ENCODE measurements at regions not wholly inside any gene's neighbourhood (a gene's known extent, or its start where the extent isn't known, plus 50 kb on each side); places are given as distances from the start of the nearest gene placed in this dataset.
"Not testable (repeated sequence)": the region's sequence is repeated elsewhere in the genome, so short reads cannot be mapped to it uniquely, and the experiment has no call there.

DNA sequence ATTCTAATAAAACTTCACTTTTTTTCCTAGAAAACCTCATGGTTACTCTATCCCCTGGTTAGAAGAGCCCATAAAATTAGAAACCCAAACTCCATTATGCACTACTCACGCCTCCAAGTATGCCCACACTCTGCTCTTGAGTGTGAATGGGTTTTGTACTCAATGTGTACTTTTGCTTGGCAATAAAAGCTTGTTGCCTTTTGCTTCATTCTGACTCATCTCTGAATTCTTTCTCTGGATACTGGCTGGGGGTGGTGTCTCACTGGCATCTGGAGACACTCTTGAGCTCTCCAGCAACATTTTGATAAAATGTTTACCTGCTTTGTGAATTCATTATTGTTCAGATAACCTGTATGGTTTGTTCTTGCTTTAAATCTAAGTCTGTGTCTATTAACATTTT lies 963.3 kb downstream of the TRAM1L1 start:
- H4K20me1 ChIP-seq (ENCODE audit: insufficient read depth, low read length): no peaks in the 10 kb centered on the region
- no peak overlapping the region for H3K27ac ChIP-seq (ENCODE audit: low read depth, low read length)
- no peaks in the 10 kb centered on the region for H3K79me2 ChIP-seq (ENCODE audit: insufficient read depth, low read length)
- no peak overlapping the region for H3K4me2 ChIP-seq (ENCODE audit: insufficient read depth, low read length)
- peaks cover 2% of the 10 kb centered on the region for H3K9me3 ChIP-seq (ENCODE audit: low read depth, low read length)
- H3K4me1 ChIP-seq (ENCODE audit: insufficient read depth, low read length): no peaks in the 10 kb centered on the region
- no peaks in the 10 kb centered on the region for H3K36me3 ChIP-seq (ENCODE audit: insufficient read depth, low read length)
- TF ChIP-seq, protein P1, sequence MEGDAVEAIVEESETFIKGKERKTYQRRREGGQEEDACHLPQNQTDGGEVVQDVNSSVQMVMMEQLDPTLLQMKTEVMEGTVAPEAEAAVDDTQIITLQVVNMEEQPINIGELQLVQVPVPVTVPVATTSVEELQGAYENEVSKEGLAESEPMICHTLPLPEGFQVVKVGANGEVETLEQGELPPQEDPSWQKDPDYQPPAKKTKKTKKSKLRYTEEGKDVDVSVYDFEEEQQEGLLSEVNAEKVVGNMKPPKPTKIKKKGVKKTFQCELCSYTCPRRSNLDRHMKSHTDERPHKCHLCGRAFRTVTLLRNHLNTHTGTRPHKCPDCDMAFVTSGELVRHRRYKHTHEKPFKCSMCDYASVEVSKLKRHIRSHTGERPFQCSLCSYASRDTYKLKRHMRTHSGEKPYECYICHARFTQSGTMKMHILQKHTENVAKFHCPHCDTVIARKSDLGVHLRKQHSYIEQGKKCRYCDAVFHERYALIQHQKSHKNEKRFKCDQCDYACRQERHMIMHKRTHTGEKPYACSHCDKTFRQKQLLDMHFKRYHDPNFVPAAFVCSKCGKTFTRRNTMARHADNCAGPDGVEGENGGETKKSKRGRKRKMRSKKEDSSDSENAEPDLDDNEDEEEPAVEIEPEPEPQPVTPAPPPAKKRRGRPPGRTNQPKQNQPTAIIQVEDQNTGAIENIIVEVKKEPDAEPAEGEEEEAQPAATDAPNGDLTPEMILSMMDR (IDR thresholded peaks at IDR 0.05; ENCODE audit: extremely low read depth, low read depth, low read length): no peak
- no peak overlapping the region for H3K4me3 ChIP-seq (ENCODE audit: insufficient read depth, low read length)
- H2AFZ ChIP-seq (ENCODE audit: low read length): no peak overlapping the region
- no peak for DNase-seq (ENCODE audit: insufficient read length, low spot score, missing footprints)
- H3K27me3 ChIP-seq (ENCODE audit: insufficient read depth, low read length): no peaks in the 10 kb centered on the region

DNA sequence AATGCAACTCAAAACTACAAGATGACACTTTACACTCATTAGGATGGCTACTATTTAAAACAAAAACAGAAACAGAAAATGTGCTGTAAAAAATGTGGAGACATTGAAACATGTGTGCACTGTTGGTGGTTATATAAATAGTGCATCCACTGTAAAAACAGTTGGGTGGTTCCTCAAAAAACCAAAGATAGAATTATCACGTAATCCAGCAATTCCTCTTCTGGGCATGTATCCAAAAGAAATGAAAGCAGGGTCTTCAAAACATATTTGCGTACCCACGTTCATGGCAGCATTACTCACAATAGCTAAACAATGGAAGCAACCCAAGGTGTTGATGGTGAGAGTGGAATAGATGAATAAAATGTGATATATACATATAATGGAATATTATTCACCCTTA lies 967.2 kb downstream of the TRAM1L1 start:
- H3K36me3 ChIP-seq (ENCODE audit: insufficient read depth, low read length): no peaks in the 10 kb centered on the region
- H3K4me3 ChIP-seq (ENCODE audit: insufficient read depth, low read length): no peak overlapping the region
- no peak for DNase-seq (ENCODE audit: insufficient read length, low spot score, missing footprints)
- H3K27ac ChIP-seq (ENCODE audit: low read depth, low read length): no peak overlapping the region
- H3K4me1 ChIP-seq (ENCODE audit: insufficient read depth, low read length): no peaks in the 10 kb centered on the region
- no peak overlapping the region for H3K4me2 ChIP-seq (ENCODE audit: insufficient read depth, low read length)
- no peaks in the 10 kb centered on the region for H3K79me2 ChIP-seq (ENCODE audit: insufficient read depth, low read length)
- H4K20me1 ChIP-seq (ENCODE audit: insufficient read depth, low read length): no peaks in the 10 kb centered on the region
- TF ChIP-seq, protein P1 (IDR thresholded peaks at IDR 0.05; ENCODE audit: extremely low read depth, low read depth, low read length): no peak
- H3K9me3 ChIP-seq (ENCODE audit: low read depth, low read length): peaks cover 2% of the 10 kb centered on the region
- no peaks in the 10 kb centered on the region for H3K27me3 ChIP-seq (ENCODE audit: insufficient read depth, low read length)
- H2AFZ ChIP-seq (ENCODE audit: low read length): no peak overlapping the region

DNA sequence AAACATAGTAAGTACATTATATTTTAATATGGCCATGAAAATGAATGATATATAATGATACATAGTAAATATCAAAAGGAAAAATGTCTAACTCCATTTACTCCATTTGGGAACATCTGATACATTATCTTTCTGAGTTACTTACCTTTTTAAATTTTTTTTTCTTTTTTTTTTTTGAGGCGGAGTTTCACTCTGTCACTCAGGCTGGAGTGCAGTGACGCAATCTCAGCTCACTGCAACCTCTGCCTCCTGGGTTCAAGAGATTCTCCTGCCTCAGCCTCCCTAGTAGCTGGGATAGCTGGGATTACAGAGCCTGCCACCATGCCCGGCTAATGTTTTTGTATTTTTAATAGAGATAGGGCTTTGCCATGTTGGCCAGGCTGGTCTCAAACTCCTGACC lies 972.5 kb downstream of the TRAM1L1 start:
- H2AFZ ChIP-seq (ENCODE audit: low read length): not testable (repeated sequence)

DNA sequence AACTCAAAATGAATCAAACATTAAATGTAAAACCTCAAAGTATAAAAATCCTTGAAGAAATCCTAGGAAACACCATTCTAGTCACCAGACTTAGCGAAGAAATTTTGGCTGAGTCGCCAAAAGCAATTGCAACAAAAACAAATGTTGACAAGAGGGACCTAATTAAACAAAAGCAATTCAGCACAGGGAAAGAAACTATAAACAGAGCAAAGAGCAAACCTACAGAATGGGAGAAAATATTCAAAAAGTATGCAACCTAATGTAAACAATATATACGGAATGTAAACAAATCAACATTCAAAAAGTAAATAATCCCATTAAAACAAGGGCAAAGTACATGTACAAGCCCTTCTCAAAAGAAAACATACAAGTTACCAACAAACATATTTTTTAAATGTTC lies 974.7 kb downstream of the TRAM1L1 start:
- Histone ChIP-seq H3K36me3 (ENCODE audit: insufficient read depth, low read length) (no peaks in the 10 kb centered on the region), H4K20me1 (ENCODE audit: insufficient read depth, low read length) (no peaks in the 10 kb centered on the region), H2AFZ (ENCODE audit: low read length) (no peak overlapping the region), H3K9me3 (ENCODE audit: low read depth, low read length) (no peaks in the 10 kb centered on the region), H3K4me3 (ENCODE audit: insufficient read depth, low read length) (no peak overlapping the region), H3K79me2 (ENCODE audit: insufficient read depth, low read length) (no peaks in the 10 kb centered on the region), H3K4me1 (ENCODE audit: insufficient read depth, low read length) (no peaks in the 10 kb centered on the region), H3K27me3 (ENCODE audit: insufficient read depth, low read length) (no peaks in the 10 kb centered on the region), H3K4me2 (ENCODE audit: insufficient read depth, low read length) (no peak overlapping the region), H3K27ac (ENCODE audit: low read depth, low read length) (no peak overlapping the region)
- no peak for DNase-seq (ENCODE audit: insufficient read length, low spot score, missing footprints)
- TF ChIP-seq, protein P1 (IDR thresholded peaks at IDR 0.05; ENCODE audit: extremely low read depth, low read depth, low read length): no peak

More for the DNA sequence above, 972.5 kb downstream of the TRAM1L1 start:
- not testable (repeated sequence) for H3K4me1 ChIP-seq (ENCODE audit: insufficient read depth, low read length); H3K27ac ChIP-seq (ENCODE audit: low read depth, low read length); H3K4me3 ChIP-seq (ENCODE audit: insufficient read depth, low read length); H3K4me2 ChIP-seq (ENCODE audit: insufficient read depth, low read length); H3K79me2 ChIP-seq (ENCODE audit: insufficient read depth, low read length); DNase-seq (ENCODE audit: insufficient read length, low spot score, missing footprints); H4K20me1 ChIP-seq (ENCODE audit: insufficient read depth, low read length); H3K36me3 ChIP-seq (ENCODE audit: insufficient read depth, low read length); H3K27me3 ChIP-seq (ENCODE audit: insufficient read depth, low read length); H3K9me3 ChIP-seq (ENCODE audit: low read depth, low read length)

All from osteoblast (primary cell).